ENCODE measurements at regions not wholly inside any gene's neighbourhood (a gene's known extent, or its start where the extent isn't known, plus 50 kb on each side); places are given as distances from the start of the nearest gene placed in this dataset.

DNA sequence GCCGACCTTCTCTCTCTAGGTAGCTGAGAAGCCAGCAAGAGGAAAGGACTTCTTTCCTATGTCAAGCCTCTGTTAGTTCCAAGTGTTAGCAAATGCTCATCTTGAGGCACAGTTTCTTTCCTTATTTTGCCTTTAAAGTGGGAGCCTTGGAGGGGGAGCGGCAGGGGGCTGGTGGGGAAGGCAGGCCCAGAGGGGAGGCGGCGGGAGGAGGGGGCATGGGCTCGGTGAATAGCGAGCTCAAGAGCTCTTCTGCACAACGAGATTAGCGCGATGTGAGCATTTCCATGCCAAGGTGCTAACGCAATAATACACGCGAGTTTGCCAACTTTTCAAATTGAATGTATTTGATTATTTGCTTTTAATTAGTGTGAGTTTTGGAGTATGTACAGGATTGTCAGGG lies 372.6 kb downstream of the RPS6KC1 start:
- H3K9me3 ChIP-seq (ENCODE audit: control insufficient read depth in 3 of 3, low read length in 3 of 3) = no peaks in the 10 kb centered on the region
- H3K27ac ChIP-seq (ENCODE audit: low read depth, low read length) = no peak overlapping the region
- H3K4me3 ChIP-seq (ENCODE audit: low read length in 3 of 3) = no peak overlapping the region
- H3K4me1 ChIP-seq (ENCODE audit: control insufficient read depth in 3 of 3, insufficient read depth in 3 of 3, low read length in 3 of 3) = no peaks in the 10 kb centered on the region
- H3K27me3 ChIP-seq (ENCODE audit: control insufficient read depth in 3 of 3, insufficient read depth in 3 of 3, low read length in 3 of 3) = no peaks in the 10 kb centered on the region
- no peak overlapping the region for H3K9ac ChIP-seq (ENCODE audit: low read depth in 1 of 3, low read length in 3 of 3)
- no peaks in the 10 kb centered on the region for H3K36me3 ChIP-seq (ENCODE audit: control insufficient read depth in 3 of 3, insufficient read depth in 3 of 3, low read length in 3 of 3)

DNA sequence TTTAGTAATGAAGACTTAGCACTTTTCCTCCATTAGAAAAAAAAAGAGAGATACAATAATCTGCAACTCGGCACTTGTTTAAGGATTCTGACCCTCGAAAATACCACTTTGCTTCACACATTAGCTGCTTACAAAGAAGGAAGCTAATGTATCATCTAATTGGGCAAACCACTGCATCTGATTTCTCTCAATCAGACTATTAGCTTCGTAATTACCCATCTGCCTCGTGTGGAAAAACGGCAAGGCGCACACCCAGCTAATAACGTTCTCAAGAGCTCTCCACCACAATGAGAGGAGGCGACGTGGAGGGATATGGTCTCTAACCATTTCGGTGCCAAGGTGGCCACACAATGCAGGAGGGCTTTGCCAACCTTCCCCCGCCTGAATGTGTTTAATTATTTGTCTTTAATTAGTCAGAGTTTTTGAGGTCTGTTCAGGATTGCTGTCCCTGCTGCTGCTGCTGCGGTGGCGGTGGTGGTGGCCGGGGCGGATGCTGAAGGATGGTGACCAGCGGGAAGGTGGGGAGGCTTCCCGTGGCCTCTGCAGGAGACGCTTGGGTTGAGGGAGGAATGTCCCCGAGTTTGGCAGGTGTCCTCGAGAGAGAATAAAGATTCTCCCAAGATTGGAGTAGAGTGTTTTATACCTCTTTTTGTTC lies 374.5 kb downstream of the RPS6KC1 start:
- no peaks in the 10 kb centered on the region for H3K36me3 ChIP-seq (ENCODE audit: control insufficient read depth in 3 of 3, insufficient read depth in 3 of 3, low read length in 3 of 3)
- no peaks in the 10 kb centered on the region for H3K4me1 ChIP-seq (ENCODE audit: control insufficient read depth in 3 of 3, insufficient read depth in 3 of 3, low read length in 3 of 3)
- H3K27ac ChIP-seq (ENCODE audit: low read depth, low read length) = no peak overlapping the region
- no peaks in the 10 kb centered on the region for H3K9me3 ChIP-seq (ENCODE audit: control insufficient read depth in 3 of 3, low read length in 3 of 3)
- H3K27me3 ChIP-seq (ENCODE audit: control insufficient read depth in 3 of 3, insufficient read depth in 3 of 3, low read length in 3 of 3) = no peaks in the 10 kb centered on the region
- H3K4me3 ChIP-seq (ENCODE audit: low read length in 3 of 3) = no peak overlapping the region
- no peak overlapping the region for H3K9ac ChIP-seq (ENCODE audit: low read depth in 1 of 3, low read length in 3 of 3)

DNA sequence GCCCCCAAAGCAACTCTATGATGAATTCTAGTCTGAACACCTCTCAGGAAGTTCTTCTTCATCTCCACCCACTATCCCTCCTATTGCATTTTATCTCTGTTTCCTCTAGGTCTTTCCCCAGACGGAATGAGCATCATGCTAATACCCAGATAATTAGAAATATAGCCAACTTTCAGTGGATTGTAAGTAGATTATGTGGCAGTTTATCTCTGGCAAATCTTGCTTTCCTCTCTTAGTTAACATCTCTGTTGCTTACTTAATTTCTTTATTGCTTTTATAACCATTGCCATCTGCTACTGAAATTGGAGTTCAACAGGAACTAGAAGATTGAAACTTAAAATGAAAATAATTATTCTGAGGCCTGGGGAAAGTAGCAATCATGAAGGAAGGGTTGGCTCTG lies 378.6 kb downstream of the RPS6KC1 start:
- Histone ChIP-seq H3K4me1 (ENCODE audit: control insufficient read depth in 3 of 3, insufficient read depth in 3 of 3, low read length in 3 of 3) (no peaks in the 10 kb centered on the region), H3K4me3 (ENCODE audit: low read length in 3 of 3) (no peak overlapping the region), H3K36me3 (ENCODE audit: control insufficient read depth in 3 of 3, insufficient read depth in 3 of 3, low read length in 3 of 3) (no peaks in the 10 kb centered on the region), H3K9ac (ENCODE audit: low read depth in 1 of 3, low read length in 3 of 3) (no peak overlapping the region), H3K27ac (ENCODE audit: low read depth, low read length) (no peak overlapping the region), H3K9me3 (ENCODE audit: control insufficient read depth in 3 of 3, low read length in 3 of 3) (no peaks in the 10 kb centered on the region), H3K27me3 (ENCODE audit: control insufficient read depth in 3 of 3, insufficient read depth in 3 of 3, low read length in 3 of 3) (no peaks in the 10 kb centered on the region)

DNA sequence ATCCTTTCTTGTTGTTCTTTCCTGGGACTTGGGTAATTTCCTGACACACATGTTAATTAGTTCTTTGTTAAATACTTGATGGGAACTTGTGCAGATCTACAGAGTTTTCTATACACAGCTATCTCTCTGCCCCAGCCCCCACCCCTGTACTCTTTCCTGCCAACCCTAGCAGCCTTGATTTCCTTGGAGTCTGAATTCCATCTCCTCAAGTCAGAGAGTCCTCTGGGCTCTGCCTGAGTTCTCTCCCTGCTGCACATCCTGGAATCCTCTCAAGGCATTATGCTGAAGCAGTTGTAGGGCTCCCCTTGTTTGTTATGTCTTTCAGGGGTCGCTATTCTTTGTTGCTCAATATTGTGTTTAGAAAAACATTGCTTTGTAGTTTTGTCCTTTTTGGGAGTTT lies 384.7 kb downstream of the RPS6KC1 start:
- Histone ChIP-seq H3K27me3 (ENCODE audit: control insufficient read depth in 3 of 3, insufficient read depth in 3 of 3, low read length in 3 of 3) (no peaks in the 10 kb centered on the region), H3K36me3 (ENCODE audit: control insufficient read depth in 3 of 3, insufficient read depth in 3 of 3, low read length in 3 of 3) (no peaks in the 10 kb centered on the region), H3K9me3 (ENCODE audit: control insufficient read depth in 3 of 3, low read length in 3 of 3) (no peaks in the 10 kb centered on the region), H3K27ac (ENCODE audit: low read depth, low read length) (no peak overlapping the region), H3K9ac (ENCODE audit: low read depth in 1 of 3, low read length in 3 of 3) (no peak overlapping the region), H3K4me3 (ENCODE audit: low read length in 3 of 3) (no peak overlapping the region), H3K4me1 (ENCODE audit: control insufficient read depth in 3 of 3, insufficient read depth in 3 of 3, low read length in 3 of 3) (no peaks in the 10 kb centered on the region)

DNA sequence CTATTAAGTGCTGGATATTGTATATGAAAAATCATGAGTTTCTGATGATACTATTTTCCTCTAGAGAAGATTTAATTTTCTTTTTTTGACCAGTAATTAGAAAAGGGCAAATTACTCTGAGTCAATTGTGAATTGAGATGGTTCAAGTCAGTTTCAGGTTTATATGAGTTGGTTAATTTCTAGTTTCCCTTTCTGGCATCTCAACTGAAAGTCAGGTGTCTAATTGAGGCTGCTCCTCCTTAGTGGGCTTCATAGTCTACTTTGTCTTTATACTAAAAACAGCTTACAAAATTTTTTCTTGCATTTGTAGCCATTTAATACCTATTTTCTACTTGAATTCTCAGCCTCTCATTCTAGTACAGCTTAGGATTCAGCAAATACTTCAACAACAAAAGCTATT lies 387.3 kb downstream of the RPS6KC1 start:
- Histone ChIP-seq H3K4me3 (ENCODE audit: low read length in 3 of 3) (no peak overlapping the region), H3K9me3 (ENCODE audit: control insufficient read depth in 3 of 3, low read length in 3 of 3) (no peaks in the 10 kb centered on the region), H3K4me1 (ENCODE audit: control insufficient read depth in 3 of 3, insufficient read depth in 3 of 3, low read length in 3 of 3) (no peaks in the 10 kb centered on the region), H3K27me3 (ENCODE audit: control insufficient read depth in 3 of 3, insufficient read depth in 3 of 3, low read length in 3 of 3) (no peaks in the 10 kb centered on the region), H3K27ac (ENCODE audit: low read depth, low read length) (no peak overlapping the region), H3K9ac (ENCODE audit: low read depth in 1 of 3, low read length in 3 of 3) (no peak overlapping the region), H3K36me3 (ENCODE audit: control insufficient read depth in 3 of 3, insufficient read depth in 3 of 3, low read length in 3 of 3) (no peaks in the 10 kb centered on the region)

DNA sequence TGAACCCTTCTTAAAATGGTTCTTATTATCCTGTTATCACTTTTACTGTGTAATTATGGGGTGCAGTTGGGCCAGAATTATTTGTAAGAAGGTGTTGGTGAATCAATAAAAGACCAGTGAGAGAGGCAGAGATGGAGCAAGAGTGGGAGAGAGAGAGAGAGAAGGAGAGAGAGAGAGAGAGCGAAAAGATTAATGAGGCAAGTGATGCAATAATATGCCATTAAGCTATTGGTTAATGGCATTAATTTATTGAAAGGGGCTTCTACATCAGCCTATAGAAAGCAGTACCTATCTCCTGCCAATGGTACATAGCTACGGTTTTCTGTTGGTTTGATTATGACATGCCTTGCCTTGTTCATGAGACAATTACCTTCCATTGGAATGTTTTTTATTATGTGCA lies 388.7 kb downstream of the RPS6KC1 start:
- Histone ChIP-seq H3K36me3 (ENCODE audit: control insufficient read depth in 3 of 3, insufficient read depth in 3 of 3, low read length in 3 of 3) (no peaks in the 10 kb centered on the region), H3K27ac (ENCODE audit: low read depth, low read length) (no peak overlapping the region), H3K9me3 (ENCODE audit: control insufficient read depth in 3 of 3, low read length in 3 of 3) (no peaks in the 10 kb centered on the region), H3K27me3 (ENCODE audit: control insufficient read depth in 3 of 3, insufficient read depth in 3 of 3, low read length in 3 of 3) (no peaks in the 10 kb centered on the region), H3K9ac (ENCODE audit: low read depth in 1 of 3, low read length in 3 of 3) (no peak overlapping the region), H3K4me3 (ENCODE audit: low read length in 3 of 3) (no peak overlapping the region), H3K4me1 (ENCODE audit: control insufficient read depth in 3 of 3, insufficient read depth in 3 of 3, low read length in 3 of 3) (no peaks in the 10 kb centered on the region)

DNA sequence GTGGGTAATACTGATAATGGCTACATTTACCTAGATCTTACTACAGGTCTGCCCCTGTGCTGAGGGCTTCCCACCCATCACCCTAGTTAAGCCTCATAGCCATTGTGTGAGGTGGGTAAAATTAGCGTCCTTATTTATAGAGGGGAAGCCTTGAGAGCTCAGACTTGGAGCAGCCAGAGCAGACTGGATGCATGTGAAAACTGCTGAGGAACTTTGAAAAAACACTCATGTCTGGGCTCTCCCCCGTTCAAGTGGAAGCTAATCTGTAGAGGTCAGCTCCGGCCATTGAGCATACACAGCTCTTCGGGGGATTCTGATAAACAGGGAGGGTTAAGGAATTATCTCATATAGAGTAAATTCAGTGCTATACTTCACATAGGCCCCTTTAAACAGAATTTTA lies 389.7 kb downstream of the RPS6KC1 start:
- H3K9me3 ChIP-seq (ENCODE audit: control insufficient read depth in 3 of 3, low read length in 3 of 3) = no peaks in the 10 kb centered on the region
- no peaks in the 10 kb centered on the region for H3K36me3 ChIP-seq (ENCODE audit: control insufficient read depth in 3 of 3, insufficient read depth in 3 of 3, low read length in 3 of 3)
- no peak overlapping the region for H3K27ac ChIP-seq (ENCODE audit: low read depth, low read length)

DNA sequence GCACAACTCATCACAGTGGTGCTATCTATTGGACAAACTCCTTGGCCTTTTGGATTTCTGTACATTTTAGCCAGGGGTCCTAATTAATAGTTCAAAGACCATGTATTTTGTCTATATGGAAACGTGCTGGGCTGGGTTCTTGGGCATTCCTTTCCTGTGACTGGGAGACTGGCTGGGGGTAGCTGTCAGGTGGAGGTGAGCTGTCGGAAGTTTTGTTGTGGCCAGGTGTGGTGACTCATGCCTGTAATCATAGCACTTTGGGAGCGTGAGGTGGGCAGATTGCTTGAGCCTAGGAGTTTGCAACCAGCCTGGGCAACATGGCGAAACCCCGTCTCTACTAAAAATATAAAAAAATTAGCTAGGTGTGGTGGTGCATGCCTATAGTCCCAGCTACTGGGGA lies 392.4 kb downstream of the RPS6KC1 start:
- Histone ChIP-seq H3K9ac (ENCODE audit: low read depth in 1 of 3, low read length in 3 of 3) (no peak overlapping the region), H3K36me3 (ENCODE audit: control insufficient read depth in 3 of 3, insufficient read depth in 3 of 3, low read length in 3 of 3) (no peaks in the 10 kb centered on the region), H3K4me3 (ENCODE audit: low read length in 3 of 3) (no peak overlapping the region), H3K9me3 (ENCODE audit: control insufficient read depth in 3 of 3, low read length in 3 of 3) (no peaks in the 10 kb centered on the region), H3K27me3 (ENCODE audit: control insufficient read depth in 3 of 3, insufficient read depth in 3 of 3, low read length in 3 of 3) (no peaks in the 10 kb centered on the region), H3K27ac (ENCODE audit: low read depth, low read length) (no peak overlapping the region), H3K4me1 (ENCODE audit: control insufficient read depth in 3 of 3, insufficient read depth in 3 of 3, low read length in 3 of 3) (no peaks in the 10 kb centered on the region)

More for the DNA sequence above, 389.7 kb downstream of the RPS6KC1 start:
- no peaks in the 10 kb centered on the region for H3K4me1 ChIP-seq (ENCODE audit: control insufficient read depth in 3 of 3, insufficient read depth in 3 of 3, low read length in 3 of 3)
- no peak overlapping the region for H3K9ac ChIP-seq (ENCODE audit: low read depth in 1 of 3, low read length in 3 of 3)
- H3K27me3 ChIP-seq (ENCODE audit: control insufficient read depth in 3 of 3, insufficient read depth in 3 of 3, low read length in 3 of 3) = no peaks in the 10 kb centered on the region
- no peak overlapping the region for H3K4me3 ChIP-seq (ENCODE audit: low read length in 3 of 3)

DNA sequence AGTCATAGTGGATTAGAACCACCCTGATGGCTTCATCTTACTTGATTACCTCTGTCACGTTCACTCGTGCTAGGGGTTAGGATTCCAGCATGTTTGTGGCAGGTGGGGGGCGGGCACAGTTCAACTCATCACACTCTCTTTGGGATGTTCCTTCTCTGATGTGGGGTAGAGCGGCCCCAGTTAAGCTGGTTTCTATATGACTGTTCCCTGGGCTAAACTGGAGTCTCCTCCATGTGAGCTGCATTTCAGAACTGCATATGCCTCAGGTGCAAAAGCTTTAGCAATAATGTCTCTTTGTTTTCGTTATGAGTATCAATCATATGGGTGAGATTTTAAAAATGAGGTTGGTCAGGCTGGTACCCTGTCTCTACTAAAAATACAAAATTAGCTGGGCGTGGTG lies 393.2 kb downstream of the RPS6KC1 start:
- Histone ChIP-seq H3K27me3 (ENCODE audit: control insufficient read depth in 3 of 3, insufficient read depth in 3 of 3, low read length in 3 of 3) (no peaks in the 10 kb centered on the region), H3K4me3 (ENCODE audit: low read length in 3 of 3) (no peak overlapping the region), H3K9ac (ENCODE audit: low read depth in 1 of 3, low read length in 3 of 3) (no peak overlapping the region), H3K27ac (ENCODE audit: low read depth, low read length) (no peak overlapping the region), H3K4me1 (ENCODE audit: control insufficient read depth in 3 of 3, insufficient read depth in 3 of 3, low read length in 3 of 3) (no peaks in the 10 kb centered on the region), H3K36me3 (ENCODE audit: control insufficient read depth in 3 of 3, insufficient read depth in 3 of 3, low read length in 3 of 3) (no peaks in the 10 kb centered on the region), H3K9me3 (ENCODE audit: control insufficient read depth in 3 of 3, low read length in 3 of 3) (no peaks in the 10 kb centered on the region)

DNA sequence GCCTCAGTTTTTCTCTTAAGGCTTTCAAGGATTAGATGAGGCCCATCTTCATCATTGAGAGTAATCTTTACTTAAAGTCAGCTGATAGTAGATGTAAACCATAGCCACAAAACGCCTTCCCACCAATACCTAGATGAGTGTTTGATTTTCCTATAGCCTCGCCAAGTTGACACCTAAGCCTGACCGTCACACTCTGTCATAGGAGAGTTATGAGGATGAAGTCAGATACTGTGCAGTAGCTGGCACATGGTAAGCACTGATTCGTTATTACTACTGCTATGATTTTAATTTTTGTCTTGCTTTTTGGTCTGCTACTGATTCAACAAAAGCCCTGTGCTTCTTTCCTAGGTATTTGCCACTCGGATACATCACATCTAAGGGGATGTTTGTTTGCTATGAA lies 395.5 kb downstream of the RPS6KC1 start:
- Histone ChIP-seq H3K27me3 (ENCODE audit: control insufficient read depth in 3 of 3, insufficient read depth in 3 of 3, low read length in 3 of 3) (no peaks in the 10 kb centered on the region), H3K36me3 (ENCODE audit: control insufficient read depth in 3 of 3, insufficient read depth in 3 of 3, low read length in 3 of 3) (no peaks in the 10 kb centered on the region), H3K4me3 (ENCODE audit: low read length in 3 of 3) (no peak overlapping the region), H3K27ac (ENCODE audit: low read depth, low read length) (no peak overlapping the region), H3K4me1 (ENCODE audit: control insufficient read depth in 3 of 3, insufficient read depth in 3 of 3, low read length in 3 of 3) (no peaks in the 10 kb centered on the region), H3K9ac (ENCODE audit: low read depth in 1 of 3, low read length in 3 of 3) (no peak overlapping the region), H3K9me3 (ENCODE audit: control insufficient read depth in 3 of 3, low read length in 3 of 3) (no peaks in the 10 kb centered on the region)

DNA sequence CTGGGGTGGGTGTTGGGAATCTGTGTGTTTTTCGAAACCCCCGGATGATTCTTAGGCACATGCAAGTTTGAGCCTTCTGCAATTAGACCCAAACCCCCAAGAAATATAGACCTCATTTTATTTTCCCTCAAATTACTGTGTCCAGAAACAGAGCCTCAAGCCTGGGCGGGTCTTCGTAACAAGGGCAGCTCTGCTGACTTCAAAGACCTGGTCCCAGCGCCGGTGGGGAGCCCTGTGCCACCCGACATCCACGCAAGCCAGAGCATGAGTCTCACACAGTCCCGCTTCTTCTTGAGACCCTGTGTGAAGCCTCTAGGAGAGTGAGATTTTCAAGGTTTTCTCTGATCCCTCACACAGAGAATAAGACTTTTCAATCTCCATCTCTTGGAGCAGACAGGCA lies 397.3 kb downstream of the RPS6KC1 start:
- Histone ChIP-seq H3K27ac (ENCODE audit: low read depth, low read length) (no peak overlapping the region), H3K27me3 (ENCODE audit: control insufficient read depth in 3 of 3, insufficient read depth in 3 of 3, low read length in 3 of 3) (no peaks in the 10 kb centered on the region), H3K4me1 (ENCODE audit: control insufficient read depth in 3 of 3, insufficient read depth in 3 of 3, low read length in 3 of 3) (no peaks in the 10 kb centered on the region), H3K36me3 (ENCODE audit: control insufficient read depth in 3 of 3, insufficient read depth in 3 of 3, low read length in 3 of 3) (no peaks in the 10 kb centered on the region), H3K9me3 (ENCODE audit: control insufficient read depth in 3 of 3, low read length in 3 of 3) (no peaks in the 10 kb centered on the region), H3K4me3 (ENCODE audit: low read length in 3 of 3) (no peak overlapping the region), H3K9ac (ENCODE audit: low read depth in 1 of 3, low read length in 3 of 3) (no peak overlapping the region)

Data from skeletal muscle tissue (tissue), 3 donors.